GM19023 (cell line): ENCODE measurements at regions not wholly inside any gene's neighbourhood (a gene's known extent, or its start where the extent isn't known, plus 50 kb on each side); places are given as distances from the start of the nearest gene placed in this dataset.

Experiments
- ATAC-seq: cut with Tn5 transposase; IDR thresholded peaks from one replicate; pipeline ENCODE4 v1.9.1; 2021; ENCODE audit warnings: mild to moderate bottlenecking, moderate library complexity; ENCODE audit not compliant: unreplicated experiment

- ATAC-seq: no peak
Observed at GRCh38 chr5:169450464-169450863, 133.1 kb upstream of the SPDL1 start.

- no peak for ATAC-seq
Observed at GRCh38 chr5:169448826-169449225, 134.7 kb upstream of the SPDL1 start.

GRCh38 chr5:169445191-169445590 lies 138.4 kb upstream of the SPDL1 start:
- ATAC-seq: no peak

GRCh38 chr5:169442913-169443784 lies 140.4 kb upstream of the SPDL1 start:
- ATAC-seq: no peak

GRCh38 chr5:169442403-169442874 lies 141.1 kb upstream of the SPDL1 start:
- no peak for ATAC-seq

- no peak for ATAC-seq
Observed at GRCh38 chr5:169440107-169440705, 139.3 kb upstream of the SLIT3 start.

GRCh38 chr5:169439362-169439761 lies 138.4 kb upstream of the SLIT3 start:
- ATAC-seq: no peak

GRCh38 chr5:169435506-169436229 lies 134.7 kb upstream of the SLIT3 start:
- no peak for ATAC-seq

- no peak for ATAC-seq
Observed at GRCh38 chr5:169433221-169433651, 132.3 kb upstream of the SLIT3 start.

GRCh38 chr5:169431386-169431785 lies 130.4 kb upstream of the SLIT3 start:
- no peak for ATAC-seq

GRCh38 chr5:169430671-169431070 lies 129.7 kb upstream of the SLIT3 start:
- ATAC-seq: no peak

- ATAC-seq: no peak
Observed at GRCh38 chr5:169429044-169429443, 128.1 kb upstream of the SLIT3 start.

GRCh38 chr5:169426784-169427183 lies 125.8 kb upstream of the SLIT3 start:
- ATAC-seq: no peak

- no peak for ATAC-seq
Observed at GRCh38 chr5:169424670-169425378, 123.9 kb upstream of the SLIT3 start.

GRCh38 chr5:169424279-169424655 lies 123.3 kb upstream of the SLIT3 start:
- ATAC-seq: no peak

- ATAC-seq: no peak
Observed at GRCh38 chr5:169423580-169424278, 122.8 kb upstream of the SLIT3 start.

GRCh38 chr5:169422087-169422486 lies 121.1 kb upstream of the SLIT3 start:
- no peak for ATAC-seq

- ATAC-seq: no peak
Observed at GRCh38 chr5:169421677-169422076, 120.7 kb upstream of the SLIT3 start.

GRCh38 chr5:169417676-169418075 lies 116.7 kb upstream of the SLIT3 start:
- no peak for ATAC-seq

- ATAC-seq: peak; percentile 91
Observed at GRCh38 chr5:169416583-169417196, 115.8 kb upstream of the SLIT3 start.
